ENCODE measurements at regions not wholly inside any gene's neighbourhood (a gene's known extent, or its start where the extent isn't known, plus 50 kb on each side); places are given as distances from the start of the nearest gene placed in this dataset.
"Not testable (repeated sequence)": the region's sequence is repeated elsewhere in the genome, so short reads cannot be mapped to it uniquely, and the experiment has no call there.

DNA sequence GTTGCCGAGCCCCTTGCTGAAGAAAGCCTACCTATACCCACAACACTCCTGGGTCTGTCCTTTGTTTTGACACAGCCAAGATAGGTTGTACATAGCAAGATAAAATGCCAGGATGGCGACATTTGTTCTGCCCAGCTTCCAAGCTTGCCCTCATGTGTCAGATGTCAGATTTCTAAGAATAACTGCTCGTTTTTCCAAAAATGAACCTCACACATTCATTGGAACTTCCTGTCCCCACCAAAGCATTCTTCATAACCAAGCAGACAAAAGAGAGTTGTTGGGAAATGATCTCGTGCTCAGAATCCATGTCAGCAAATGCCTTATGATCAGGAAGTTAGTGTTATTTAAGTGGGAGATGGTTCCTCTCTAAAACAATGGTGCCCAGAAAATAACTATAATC, 210.1 kb downstream of the ZNF608 start:
- DNase-seq (no peak), ATAC-seq (no peak)
- Mint-ChIP-seq H3K27me3 (ENCODE audit: low read depth) (no peaks in the 10 kb centered on the region), H3K27ac (no peak overlapping the region), H3K4me1 (ENCODE audit: low read depth) (no peaks in the 10 kb centered on the region), H3K36me3 (ENCODE audit: low read depth) (no peaks in the 10 kb centered on the region), H3K4me3 (no peak overlapping the region), H3K9me3 (ENCODE audit: insufficient read depth) (no peaks in the 10 kb centered on the region)
- CTCF ChIA-PET = no interaction called here
- POLR2A ChIA-PET = no interaction called here

DNA sequence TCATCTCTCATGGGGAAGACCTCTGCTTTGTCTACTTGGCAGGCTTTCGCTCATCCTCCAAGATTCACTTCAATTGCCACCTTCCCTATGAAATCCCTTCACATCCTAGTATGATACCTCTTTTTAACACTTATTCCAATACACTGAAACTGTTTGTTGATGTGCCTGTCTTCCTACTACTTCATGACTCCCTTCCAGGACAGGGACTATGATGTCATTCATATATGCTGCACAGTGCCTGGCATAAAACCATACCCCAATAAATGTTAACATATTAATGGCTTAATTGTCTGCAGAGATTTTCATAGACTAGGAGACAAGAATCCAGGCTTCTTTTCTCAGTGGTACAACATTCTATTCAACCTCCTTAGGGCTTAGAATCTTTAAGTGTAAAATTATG, 215.5 kb downstream of the ZNF608 start:
- H3K4me3 Mint-ChIP-seq = no peak overlapping the region
- POLR2A ChIA-PET = no interaction called here

DNA sequence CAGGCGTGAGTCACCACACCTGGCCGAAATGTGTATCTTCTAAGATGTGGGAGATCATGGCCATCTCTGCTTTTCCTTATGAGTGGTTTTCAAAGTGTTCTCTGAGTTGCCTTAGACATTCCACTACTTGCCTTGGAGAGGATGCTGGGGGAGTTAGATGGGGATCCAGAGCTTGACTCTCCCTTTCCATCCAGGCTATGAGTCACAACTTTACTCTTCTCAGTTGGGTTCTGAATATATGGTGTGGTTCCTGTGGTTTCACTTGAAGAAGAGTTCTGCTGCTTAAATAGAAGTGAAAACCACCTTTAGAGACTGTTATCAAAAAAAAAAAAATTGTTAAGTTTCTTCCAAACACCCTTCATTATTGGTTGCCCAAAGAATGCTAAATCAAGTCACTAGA, 217.6 kb downstream of the ZNF608 start:
- DNase-seq = no peak
- H3K36me3 Mint-ChIP-seq (ENCODE audit: low read depth) = no peaks in the 10 kb centered on the region
- H3K4me3 Mint-ChIP-seq = no peak overlapping the region
- no peak for ATAC-seq
- H3K9me3 Mint-ChIP-seq (ENCODE audit: insufficient read depth) = no peaks in the 10 kb centered on the region
- H3K27ac Mint-ChIP-seq = no peak overlapping the region
- POLR2A ChIA-PET = no interaction called here
- H3K4me1 Mint-ChIP-seq (ENCODE audit: low read depth) = no peaks in the 10 kb centered on the region
- CTCF ChIA-PET = interaction anchor here (0.7 kb wide), 1 partner anchor 111 kb away, joined by 3 read pairs; no protein-coding TSS in a partner anchor
- H3K27me3 Mint-ChIP-seq (ENCODE audit: low read depth) = no peaks in the 10 kb centered on the region

More for the DNA sequence above, 215.5 kb downstream of the ZNF608 start:
- DNase-seq (no peak), ATAC-seq (no peak)
- no peaks in the 10 kb centered on the region for H3K36me3 Mint-ChIP-seq (ENCODE audit: low read depth)
- H3K9me3 Mint-ChIP-seq (ENCODE audit: insufficient read depth) = no peaks in the 10 kb centered on the region
- no peak overlapping the region for H3K27ac Mint-ChIP-seq
- no peaks in the 10 kb centered on the region for H3K27me3 Mint-ChIP-seq (ENCODE audit: low read depth)
- no peaks in the 10 kb centered on the region for H3K4me1 Mint-ChIP-seq (ENCODE audit: low read depth)
- CTCF ChIA-PET = no interaction called here

DNA sequence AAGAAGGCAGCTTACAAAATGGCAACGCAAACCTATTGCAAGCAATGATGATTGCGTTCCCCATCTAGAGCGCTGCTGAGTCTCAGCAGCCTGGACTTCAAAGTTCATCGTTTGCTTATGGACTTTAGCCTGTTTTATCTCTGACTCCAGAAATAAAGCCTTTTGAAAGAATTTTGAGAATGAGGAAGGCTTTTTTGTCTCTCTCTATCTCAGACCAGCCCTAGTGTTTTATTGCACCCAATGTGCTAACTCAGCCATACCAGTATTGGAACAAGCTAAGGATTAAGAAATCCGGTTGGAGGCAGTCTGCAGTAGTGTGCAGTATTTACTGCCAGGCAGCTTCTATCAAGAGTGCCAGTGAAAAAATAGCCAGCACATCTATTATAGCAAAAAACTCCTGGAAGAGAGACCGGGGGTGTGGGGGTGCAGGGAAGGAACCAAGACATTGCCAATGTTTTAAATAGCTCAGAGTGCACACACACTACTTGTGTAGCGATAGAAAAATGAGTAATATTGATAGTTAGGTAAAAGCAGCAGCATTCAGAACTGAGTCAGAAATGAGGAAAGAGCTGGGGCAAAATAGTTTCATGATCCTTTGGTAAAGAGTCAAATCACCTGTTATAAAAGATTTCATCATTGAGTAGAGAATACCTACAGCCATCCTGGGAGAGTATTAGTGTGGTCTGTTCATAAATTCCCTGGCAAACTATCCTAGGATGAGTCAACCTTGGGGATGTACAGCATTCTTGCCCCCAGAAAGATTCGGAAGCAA, 219.0 kb downstream of the ZNF608 start:
- no peak overlapping the region for H3K4me3 Mint-ChIP-seq
- ATAC-seq (no peak), DNase-seq (no peak)
- H3K4me1 Mint-ChIP-seq (ENCODE audit: low read depth) = no peaks in the 10 kb centered on the region
- POLR2A ChIA-PET = no interaction called here
- no peaks in the 10 kb centered on the region for H3K9me3 Mint-ChIP-seq (ENCODE audit: insufficient read depth)
- CTCF ChIA-PET = interaction anchor here (0.5 kb wide), 1 partner anchor 1773 kb away, joined by 4 read pairs; no protein-coding TSS in a partner anchor
- H3K27me3 Mint-ChIP-seq (ENCODE audit: low read depth) = no peaks in the 10 kb centered on the region
- H3K27ac Mint-ChIP-seq = no peak overlapping the region
- no peaks in the 10 kb centered on the region for H3K36me3 Mint-ChIP-seq (ENCODE audit: low read depth)

DNA sequence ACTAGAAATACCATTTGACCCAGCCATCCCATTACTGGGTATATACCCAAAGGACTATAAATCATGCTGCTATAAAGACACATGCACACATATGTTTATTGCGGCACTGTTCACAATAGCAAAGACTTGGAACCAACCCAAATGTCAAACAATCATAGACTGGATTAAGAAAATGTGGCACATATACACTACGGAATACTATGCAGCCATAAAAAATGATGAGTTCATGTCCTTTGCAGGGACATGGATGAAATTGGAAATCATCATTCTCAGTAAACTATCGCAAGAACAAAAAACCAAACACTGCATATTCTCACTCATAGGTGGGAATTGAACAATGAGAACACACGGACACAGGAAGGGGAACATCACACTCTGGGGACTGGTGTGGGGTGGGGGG, 220.4 kb downstream of the ZNF608 start:
- POLR2A ChIA-PET; CTCF ChIA-PET; H3K4me1 Mint-ChIP-seq (ENCODE audit: low read depth): not testable (repeated sequence)

DNA sequence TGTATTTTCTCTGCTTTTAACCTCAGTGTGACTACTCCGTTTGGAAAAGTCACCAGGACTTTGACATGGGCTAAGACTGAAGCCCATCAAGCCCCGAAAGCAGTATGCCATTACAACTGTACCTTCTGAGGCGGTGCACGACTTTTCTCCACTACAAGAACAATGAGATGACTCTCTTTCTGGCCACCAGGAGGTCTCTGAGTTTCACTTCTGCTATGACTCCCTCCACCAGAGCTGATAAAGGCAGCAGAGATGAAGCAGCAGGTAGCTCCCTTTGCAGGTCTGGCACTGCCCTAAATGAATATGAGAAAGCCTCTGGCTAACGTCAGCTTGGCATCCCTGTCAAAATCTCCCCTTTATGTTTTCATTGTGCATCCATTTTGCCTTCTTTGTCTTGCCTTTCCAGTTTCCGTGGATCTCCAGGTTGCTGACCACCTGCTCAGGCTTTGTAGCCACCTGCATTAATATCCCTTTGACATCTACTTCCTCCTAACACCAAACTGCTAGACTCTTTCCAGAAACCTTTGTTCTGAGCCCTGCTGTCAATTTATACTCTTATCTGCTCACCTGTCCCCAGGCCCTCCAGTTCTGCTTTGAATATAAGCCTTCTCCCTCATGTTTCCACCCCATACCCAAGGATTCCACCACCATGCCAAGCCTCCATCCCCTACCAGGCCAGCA, 221.7 kb downstream of the ZNF608 start:
- Mint-ChIP-seq H3K36me3 (ENCODE audit: low read depth) (no peaks in the 10 kb centered on the region), H3K27ac (no peak overlapping the region)

More for the DNA sequence above, 220.4 kb downstream of the ZNF608 start:
- H3K4me3 Mint-ChIP-seq; H3K36me3 Mint-ChIP-seq (ENCODE audit: low read depth); DNase-seq; ATAC-seq; H3K9me3 Mint-ChIP-seq (ENCODE audit: insufficient read depth); H3K27me3 Mint-ChIP-seq (ENCODE audit: low read depth); H3K27ac Mint-ChIP-seq: not testable (repeated sequence)

DNA sequence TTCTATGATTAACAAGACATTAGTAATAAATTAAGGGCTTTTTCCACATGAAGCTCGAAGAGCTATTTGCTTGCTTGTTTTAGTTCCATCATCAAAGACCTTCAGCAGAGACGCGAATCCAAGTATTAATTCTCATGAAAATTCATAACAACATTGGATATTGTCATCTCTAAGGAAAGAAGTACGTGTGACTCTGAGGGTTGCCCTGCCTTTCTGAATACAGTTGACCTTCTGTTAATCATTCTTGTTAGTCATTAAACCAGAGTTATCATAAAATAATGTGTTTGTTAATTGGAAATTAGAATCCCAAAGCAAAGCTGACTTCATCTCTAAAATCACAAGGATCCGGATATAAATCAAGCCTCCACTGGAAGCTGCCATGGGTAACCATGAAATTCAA, 222.5 kb downstream of the ZNF608 start:
- Mint-ChIP-seq H3K27me3 (ENCODE audit: low read depth) (no peaks in the 10 kb centered on the region), H3K9me3 (ENCODE audit: insufficient read depth) (no peaks in the 10 kb centered on the region), H3K27ac (no peak overlapping the region), H3K4me1 (ENCODE audit: low read depth) (peaks cover 6% of the 10 kb centered on the region), H3K4me3 (no peak overlapping the region), H3K36me3 (ENCODE audit: low read depth) (no peaks in the 10 kb centered on the region)
- no peak for DNase-seq
- ATAC-seq = no peak
- ChIA-PET POLR2A (no interaction called here), CTCF (no interaction called here)

More for the DNA sequence above, 221.7 kb downstream of the ZNF608 start:
- Mint-ChIP-seq H3K9me3 (ENCODE audit: insufficient read depth) (no peaks in the 10 kb centered on the region), H3K4me1 (ENCODE audit: low read depth) (peaks cover 1% of the 10 kb centered on the region), H3K27me3 (ENCODE audit: low read depth) (no peaks in the 10 kb centered on the region), H3K4me3 (no peak overlapping the region)
- DNase-seq = no peak
- ChIA-PET POLR2A (no interaction called here), CTCF (no interaction called here)
- ATAC-seq = no peak

DNA sequence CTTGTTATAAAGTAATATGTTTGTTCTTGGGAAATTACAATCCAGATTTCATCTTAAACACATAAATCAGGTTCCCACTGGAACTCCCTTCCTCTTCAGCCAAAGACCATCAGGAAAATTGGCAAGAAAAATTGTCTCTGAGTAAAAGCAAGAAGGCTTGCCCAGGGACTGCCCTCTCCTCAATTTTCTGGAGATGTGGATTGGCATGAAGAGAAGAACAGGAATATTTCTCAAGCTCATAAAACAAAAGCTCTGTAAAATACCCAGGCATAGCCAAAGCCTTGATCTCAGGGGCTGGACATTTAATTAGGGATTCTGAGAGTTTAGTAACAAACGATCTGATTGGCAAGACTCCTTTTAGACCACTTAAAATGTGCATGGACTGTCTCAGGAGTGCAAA, 223.4 kb downstream of the ZNF608 start:
- no peaks in the 10 kb centered on the region for H3K9me3 Mint-ChIP-seq (ENCODE audit: insufficient read depth)

DNA sequence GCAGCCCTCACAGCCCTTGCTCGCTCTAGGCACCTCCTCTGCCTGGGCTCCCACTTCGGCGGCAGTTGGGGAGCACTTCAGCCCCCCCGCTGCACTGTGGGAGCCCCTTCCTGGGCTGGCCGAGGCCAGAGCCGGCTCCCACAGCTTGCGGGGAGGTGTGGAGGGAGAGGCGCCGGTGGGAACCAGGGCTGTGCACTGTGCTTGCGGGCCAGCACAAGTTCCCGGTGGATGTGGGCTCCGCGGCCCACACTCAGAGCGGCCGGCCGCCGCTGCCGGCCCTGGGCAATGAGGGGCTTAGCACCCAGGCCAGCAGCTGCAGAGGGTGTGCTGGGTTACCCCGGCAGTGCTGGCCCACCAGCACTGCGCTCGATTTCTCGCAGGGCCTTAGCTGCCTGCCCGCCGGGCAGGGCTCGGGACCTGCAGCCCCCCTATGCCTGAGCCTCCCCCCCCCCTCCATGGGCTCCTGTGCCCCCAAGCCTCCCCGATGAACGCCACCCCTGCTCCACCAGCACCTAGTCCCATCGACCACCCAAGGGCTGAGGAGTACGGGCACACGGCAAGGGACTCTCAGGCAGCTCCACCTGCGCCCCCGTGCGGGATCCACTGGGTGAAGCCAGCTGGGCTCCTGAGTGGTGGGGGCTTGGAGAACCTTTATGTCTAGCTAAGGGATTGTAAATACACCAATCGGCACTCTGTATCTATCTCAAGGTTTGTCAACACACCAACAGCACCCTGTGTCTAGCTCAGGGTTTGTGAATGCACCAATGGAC, 224.8 kb downstream of the ZNF608 start:
- peaks cover 6% of the 10 kb centered on the region for H3K4me1 Mint-ChIP-seq (ENCODE audit: low read depth)
- ATAC-seq (no peak), DNase-seq (no peak)
- H3K27me3 Mint-ChIP-seq (ENCODE audit: low read depth) = no peaks in the 10 kb centered on the region
- ChIA-PET CTCF (no interaction called here), POLR2A (no interaction called here)
- no peaks in the 10 kb centered on the region for H3K9me3 Mint-ChIP-seq (ENCODE audit: insufficient read depth)
- no peak overlapping the region for H3K4me3 Mint-ChIP-seq
- no peaks in the 10 kb centered on the region for H3K36me3 Mint-ChIP-seq (ENCODE audit: low read depth)
- no peak overlapping the region for H3K27ac Mint-ChIP-seq

More for the DNA sequence above, 223.4 kb downstream of the ZNF608 start:
- ATAC-seq (no peak), DNase-seq (no peak)
- peaks cover 6% of the 10 kb centered on the region for H3K4me1 Mint-ChIP-seq (ENCODE audit: low read depth)
- H3K27me3 Mint-ChIP-seq (ENCODE audit: low read depth) = no peaks in the 10 kb centered on the region
- H3K27ac Mint-ChIP-seq = no peak overlapping the region
- no peaks in the 10 kb centered on the region for H3K36me3 Mint-ChIP-seq (ENCODE audit: low read depth)
- H3K4me3 Mint-ChIP-seq = no peak overlapping the region
- CTCF ChIA-PET = no interaction called here
- POLR2A ChIA-PET = no interaction called here

DNA sequence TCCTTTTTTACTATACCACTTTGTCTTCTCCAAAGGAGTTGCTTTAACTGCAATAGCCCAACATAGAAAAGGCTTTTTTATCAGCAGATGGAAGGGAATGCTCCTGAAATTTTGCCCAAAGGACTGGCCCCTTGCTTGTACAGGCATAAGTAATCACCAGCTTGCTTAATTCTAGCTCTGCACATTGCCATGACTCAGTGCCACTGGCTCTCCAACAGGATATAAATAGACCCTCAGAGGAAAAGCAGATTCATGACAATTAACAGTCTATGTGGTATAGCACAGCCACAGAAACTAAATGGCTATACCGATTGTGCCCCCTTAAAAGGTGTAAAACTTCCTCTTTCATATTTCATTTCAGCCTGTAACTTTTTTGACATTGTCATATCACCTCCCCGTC, 227.0 kb downstream of the ZNF608 start:
- no peak overlapping the region for H3K4me3 Mint-ChIP-seq
- ChIA-PET POLR2A (no interaction called here), CTCF (no interaction called here)
- no peaks in the 10 kb centered on the region for H3K9me3 Mint-ChIP-seq (ENCODE audit: insufficient read depth)
- ATAC-seq = no peak
- no peaks in the 10 kb centered on the region for H3K36me3 Mint-ChIP-seq (ENCODE audit: low read depth)
- H3K4me1 Mint-ChIP-seq (ENCODE audit: low read depth) = peaks cover 6% of the 10 kb centered on the region
- no peak for DNase-seq
- H3K27me3 Mint-ChIP-seq (ENCODE audit: low read depth) = no peaks in the 10 kb centered on the region
- no peak overlapping the region for H3K27ac Mint-ChIP-seq

DNA sequence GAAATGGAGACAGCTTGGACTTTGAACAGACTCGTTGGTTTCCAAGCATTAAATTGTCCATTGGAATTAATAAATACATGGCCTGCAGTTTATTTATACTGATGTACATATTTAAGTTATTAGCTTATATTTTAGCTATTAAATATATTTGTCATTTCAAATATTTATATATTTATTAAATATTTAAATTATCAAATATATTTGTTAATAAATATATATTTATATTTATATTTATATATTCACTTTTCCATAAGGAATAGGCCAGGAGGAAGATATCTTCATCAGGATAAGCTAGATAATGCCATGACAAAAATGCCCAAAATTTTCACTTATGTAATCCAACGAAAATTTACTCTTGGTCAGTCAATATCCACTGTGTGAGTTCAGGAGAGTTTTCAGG, 229.9 kb downstream of the ZNF608 start:
- Mint-ChIP-seq H3K9me3 (ENCODE audit: insufficient read depth) (no peaks in the 10 kb centered on the region), H3K27ac (no peak overlapping the region), H3K4me1 (ENCODE audit: low read depth) (peaks cover 6% of the 10 kb centered on the region), H3K27me3 (ENCODE audit: low read depth) (no peaks in the 10 kb centered on the region), H3K4me3 (no peak overlapping the region), H3K36me3 (ENCODE audit: low read depth) (no peaks in the 10 kb centered on the region)
- CTCF ChIA-PET = no interaction called here
- POLR2A ChIA-PET = no interaction called here
- no peak for DNase-seq
- ATAC-seq = no peak

DNA sequence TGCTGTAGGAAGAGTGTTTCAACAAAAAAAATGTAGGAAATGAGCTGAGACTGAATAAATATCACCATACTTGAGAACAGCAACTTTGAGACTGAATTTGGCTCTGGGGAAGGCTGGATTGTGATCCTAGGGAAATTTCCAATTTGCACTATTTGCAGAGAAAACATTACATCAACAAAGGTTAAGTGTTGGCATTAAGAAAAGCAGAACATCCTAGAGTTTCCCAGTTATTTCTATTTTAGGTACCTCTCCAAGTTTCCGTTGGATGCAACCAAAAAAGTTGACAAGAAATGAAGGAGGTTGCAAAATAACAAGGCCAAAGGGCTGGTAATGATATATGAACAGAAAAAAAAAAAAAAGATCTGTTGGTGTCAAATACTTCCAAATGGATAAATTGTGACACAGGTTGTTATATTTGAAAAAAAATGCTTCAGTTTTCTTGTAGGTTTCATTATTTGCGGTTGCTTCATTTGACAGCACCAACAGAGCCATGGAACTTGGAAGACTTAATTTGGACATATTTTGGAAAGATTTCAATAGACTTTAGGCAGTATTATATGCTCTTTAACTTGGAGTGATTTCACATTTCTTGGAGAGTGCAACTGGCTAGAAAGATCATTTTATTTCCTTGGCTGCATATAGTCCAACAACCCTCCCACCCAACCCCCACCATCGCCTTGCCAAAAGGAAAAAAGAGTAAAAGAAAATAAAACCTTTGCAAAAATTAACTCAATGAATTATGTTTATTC, 230.8 kb downstream of the ZNF608 start:
- no peaks in the 10 kb centered on the region for H3K9me3 Mint-ChIP-seq (ENCODE audit: insufficient read depth)
- ATAC-seq (no peak), DNase-seq (no peak)
- H3K27ac Mint-ChIP-seq = no peak overlapping the region
- peaks cover 6% of the 10 kb centered on the region for H3K4me1 Mint-ChIP-seq (ENCODE audit: low read depth)
- no peaks in the 10 kb centered on the region for H3K36me3 Mint-ChIP-seq (ENCODE audit: low read depth)
- no peaks in the 10 kb centered on the region for H3K27me3 Mint-ChIP-seq (ENCODE audit: low read depth)
- CTCF ChIA-PET = no interaction called here
- no peak overlapping the region for H3K4me3 Mint-ChIP-seq
- POLR2A ChIA-PET = no interaction called here

All from activated CD8-positive, alpha-beta T cell treated with anti-CD3 and anti-CD28 coated beads, Interleukin-2, amount 10 ng/mL, durations not matched to agents 7 days and 5 days (primary cell).